ENCODE measurements at regions not wholly inside any gene's neighbourhood (a gene's known extent, or its start where the extent isn't known, plus 50 kb on each side); places are given as distances from the start of the nearest gene placed in this dataset.

DNA sequence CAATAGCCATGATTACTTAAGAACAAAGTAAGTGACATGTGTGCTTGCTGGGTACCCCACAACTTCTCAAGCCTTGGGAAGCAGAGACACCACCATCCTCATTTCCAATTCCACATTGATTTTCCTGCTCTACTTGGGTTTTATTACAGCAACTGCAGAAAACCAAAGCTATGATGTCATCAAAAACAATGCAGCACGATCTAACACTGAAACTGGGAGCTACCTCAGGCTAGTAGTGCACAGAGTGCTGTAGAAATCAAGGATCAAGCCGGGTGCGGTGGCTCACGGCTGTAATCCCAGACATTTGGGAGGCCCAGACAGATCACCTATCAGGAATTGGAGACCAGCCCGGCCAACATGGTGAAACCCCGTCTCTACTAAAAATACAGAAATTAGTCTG, 174.4 kb upstream of the MSX2 start:
- TF ChIP-seq POLR2A (IDR thresholded peaks at IDR 0.05; ENCODE audit: low read depth, low read length) (no peak), TAF1 (IDR thresholded peaks at IDR 0.05; ENCODE audit: borderline replicate concordance, low read depth, low read length) (no peak), POLR2AphosphoS5 (IDR thresholded peaks at IDR 0.05; ENCODE audit: low read depth, low read length) (no peak)

Measured in GM12892 (cell line).